ENCODE measurements at regions not wholly inside any gene's neighbourhood (a gene's known extent, or its start where the extent isn't known, plus 50 kb on each side); places are given as distances from the start of the nearest gene placed in this dataset.

DNA sequence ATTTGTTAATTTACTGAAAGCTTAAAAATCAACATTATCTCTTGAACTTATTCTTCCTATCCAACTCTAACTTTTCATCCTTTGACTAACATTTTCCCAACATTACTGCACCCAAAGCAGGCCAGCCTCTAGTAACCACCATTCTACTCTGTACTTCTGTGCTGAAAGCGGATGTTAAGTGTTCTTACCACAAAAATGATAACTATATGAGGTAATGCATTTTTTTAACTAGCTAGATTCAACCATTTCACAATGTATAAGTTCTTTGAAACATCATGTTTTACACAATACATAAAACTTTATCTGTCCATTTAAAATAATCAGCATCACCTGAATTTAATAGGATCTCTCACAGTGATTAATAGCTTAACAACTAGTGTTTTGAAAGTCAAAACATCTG is 468.5 kb upstream of the MGAT4C start:
- H3K27ac ChIP-seq (ENCODE audit: insufficient read length, low read depth, low read length), result no peak overlapping the region
- no peak overlapping the region for H3K56ac ChIP-seq (ENCODE audit: insufficient read length, low read depth, low read length)
- H3K23me2 ChIP-seq (ENCODE audit: insufficient read length, low read depth, low read length, poor library complexity, severe bottlenecking), result no peaks in the 10 kb centered on the region
- no peak overlapping the region for H4K8ac ChIP-seq (replicated peaks; ENCODE audit: insufficient read length, low read depth, low read length)
- Mint-ChIP-seq H3K27me3 (ENCODE audit: low read depth) (no peaks in the 10 kb centered on the region), H3K36me3 (ENCODE audit: insufficient read depth in 1 of 3, low read depth in 3 of 3) (no peaks in the 10 kb centered on the region), H3K27ac (peak overlapping the region in 1 of 3 experiments; percentile 50; a peak in 2 of 7 replicates), H3K4me1 (peaks cover 3 to 8% of the 10 kb centered on the region in 2 experiments), H3K4me3 (no peak overlapping the region), H3K9me3 (no peaks in the 10 kb centered on the region)
- no peaks in the 10 kb centered on the region for H3K79me1 ChIP-seq (ENCODE audit: insufficient read depth, low read depth, low read length, poor library complexity, severe bottlenecking)
- no peak for TF ChIP-seq CTCF (conservative IDR thresholded peaks at IDR 0.05)
- no peak overlapping the region for H2BK12ac ChIP-seq (ENCODE audit: insufficient read length, low read depth, low read length)
- no peak overlapping the region for H2BK20ac ChIP-seq (ENCODE audit: low read depth, low read length, poor library complexity, severe bottlenecking)
- no peak overlapping the region for H3K4me2 ChIP-seq (ENCODE audit: insufficient read depth, insufficient read length, low read length)
- no peak overlapping the region for H3T11ph ChIP-seq (ENCODE audit: low read length)
- H4K91ac ChIP-seq (ENCODE audit: insufficient read length, low read depth, low read length), result no peak overlapping the region
- H2AFZ ChIP-seq (ENCODE audit: low read length), result no peak overlapping the region
- WGBS (ENCODE audit: extremely low coverage, insufficient read length, low lambda C conversion rate), result no CpG with 5 or more reads among the region's 1 CpG
- H3K9me3 ChIP-seq (ENCODE audit: control insufficient read depth, low read depth, low read length), result no peaks in the 10 kb centered on the region
- no peak overlapping the region for H2BK120ac ChIP-seq (ENCODE audit: low read depth, low read length, poor library complexity, severe bottlenecking)
- no peak overlapping the region for H2BK15ac ChIP-seq (ENCODE audit: low read depth, low read length)
- H3K79me2 ChIP-seq (ENCODE audit: insufficient read depth, low read length), result no peaks in the 10 kb centered on the region; the same call in 1 of the 2 replicates
- no peak overlapping the region for H3K14ac ChIP-seq (ENCODE audit: insufficient read depth, low read length)
- H3K23ac ChIP-seq (ENCODE audit: insufficient read length, low read depth, low read length), result no peak overlapping the region
- no peaks in the 10 kb centered on the region for H3K4me1 ChIP-seq (ENCODE audit: insufficient read depth, low read length)
- H3K4ac ChIP-seq (ENCODE audit: low read depth, low read length), result no peak overlapping the region
- H3K18ac ChIP-seq (ENCODE audit: insufficient read length, low read depth, low read length), result no peak overlapping the region
- no peaks in the 10 kb centered on the region for H3K27me3 ChIP-seq (ENCODE audit: insufficient read depth, low read length)
- H4K5ac ChIP-seq (ENCODE audit: insufficient read length, low read depth, low read length), result no peak overlapping the region
- H2BK5ac ChIP-seq (ENCODE audit: insufficient read length, low read length), result no peak overlapping the region
- H3K9ac ChIP-seq (ENCODE audit: extremely low read depth, insufficient read length, low read length), result no peak overlapping the region
- H4K20me1 ChIP-seq (ENCODE audit: control insufficient read depth, insufficient read depth, insufficient read length), result no peaks in the 10 kb centered on the region
- DNase-seq, result no peak
- H2AK5ac ChIP-seq (ENCODE audit: insufficient read length, low read length), result no peak overlapping the region
